MM.1S (cell line): ENCODE measurements at regions not wholly inside any gene's neighbourhood (a gene's known extent, or its start where the extent isn't known, plus 50 kb on each side); places are given as distances from the start of the nearest gene placed in this dataset.

Experiments
- DNase-seq: peaks from one replicate; pipeline ENCODE4 v3.0.0-alpha.2; 2015
- H2AFZ ChIP-seq: fragments of 300-600 bp; sonication (generic); 2 replicates; pipeline ENCODE4 v1.6.0; 2016; ENCODE audit warnings: antibody characterized with exemption, low read length
- H3F3A ChIP-seq: fragments of 300-600 bp; sonication (generic); 2 replicates; pipeline ENCODE4 v1.6.1; 2016; ENCODE audit warnings: mild to moderate bottlenecking, antibody characterized with exemption, low read length, moderate library complexity, mixed read lengths; ENCODE audit not compliant: insufficient read depth
- H3K27ac ChIP-seq: fragments of 300-600 bp; sonication (generic); 2 replicates; pipeline ENCODE4 v1.5.1; 2016; ENCODE audit warnings: mild to moderate bottlenecking, low read length
- H3K27me3 ChIP-seq: fragments of 300-600 bp; sonication (generic); replicated peaks from 2 replicates; pipeline ENCODE4 v1.6.0; 2016; ENCODE audit warnings: low read length; ENCODE audit not compliant: insufficient read depth
- H3K36me3 ChIP-seq: fragments of 300-600 bp; sonication (generic); replicated peaks from 2 replicates; pipeline ENCODE4 v1.6.1; 2016; ENCODE audit warnings: mild to moderate bottlenecking, low read length, mixed read lengths; ENCODE audit not compliant: insufficient read depth
- H3K4me1 ChIP-seq: fragments of 300-600 bp; sonication (generic); 2 replicates; pipeline ENCODE4 v1.6.1; 2016; ENCODE audit warnings: low read length, mixed read lengths
- H3K4me2 ChIP-seq: fragments of 300-600 bp; sonication (generic); 2 replicates; pipeline ENCODE4 v1.6.0; 2016; ENCODE audit warnings: low read depth, low read length
- H3K4me3 ChIP-seq: fragments of 300-600 bp; sonication (generic); 2 replicates; pipeline ENCODE4 v1.5.1; 2016; ENCODE audit warnings: low read length, mixed read lengths
- H3K79me2 ChIP-seq: fragments of 300-600 bp; sonication (generic); 2 replicates; pipeline ENCODE4 v1.6.1; 2016; ENCODE audit warnings: mixed run types, low read length, mixed read lengths
- H3K9ac ChIP-seq: fragments of 300-600 bp; sonication (generic); 2 replicates; pipeline ENCODE4 v1.6.1; 2016; ENCODE audit warnings: low read length, mixed read lengths
- H3K9me2 ChIP-seq: fragments of 300-600 bp; sonication (generic); replicated peaks from 2 replicates; pipeline ENCODE4 v1.6.1; 2016; ENCODE audit warnings: mild to moderate bottlenecking, low read length, mixed read lengths; ENCODE audit not compliant: insufficient read depth
- H3K9me3 ChIP-seq: fragments of 300-600 bp; sonication (generic); replicated peaks from 2 replicates; pipeline ENCODE4 v1.6.1; 2016; ENCODE audit warnings: mild to moderate bottlenecking, low read length, mixed read lengths; ENCODE audit not compliant: insufficient read depth
- H4K20me1 ChIP-seq: fragments of 300-600 bp; sonication (generic); 2 replicates; pipeline ENCODE4 v1.6.1; 2016; ENCODE audit warnings: mild to moderate bottlenecking, low read length, moderate library complexity, mixed read lengths; ENCODE audit not compliant: insufficient read depth
- CTCF ChIP-seq: fragments of 300-600 bp; sonication (generic); IDR thresholded peaks from 2 replicates; pipeline ENCODE4 v1.5.1; 2016; ENCODE audit warnings: antibody characterized with exemption, low read length, mixed read lengths
- EZH2 ChIP-seq: fragments of 300-600 bp; sonication (generic); optimal IDR thresholded peaks from 2 replicates; pipeline ENCODE3; 2017; ENCODE audit warnings: low read depth, mild to moderate bottlenecking, antibody characterized with exemption, low read length, mixed read lengths
- EZH2phosphoT487 ChIP-seq: fragments of 300-600 bp; sonication (generic); IDR thresholded peaks from 2 replicates; pipeline ENCODE4 v1.6.1; 2018; ENCODE audit warnings: antibody characterized with exemption, low read length

- Histone ChIP-seq H3F3A (no peaks in the 10 kb centered on the region), H3K9ac (no peak overlapping the region), H2AFZ (no peak overlapping the region), H3K4me3 (no peak overlapping the region), H3K9me3 (no peaks in the 10 kb centered on the region), H3K36me3 (no peaks in the 10 kb centered on the region), H3K79me2 (no peaks in the 10 kb centered on the region), H3K27ac (no peak overlapping the region), H3K4me1 (no peaks in the 10 kb centered on the region), H3K9me2 (no peaks in the 10 kb centered on the region), H3K4me2 (no peak overlapping the region), H3K27me3 (no peaks in the 10 kb centered on the region), H4K20me1 (no peaks in the 10 kb centered on the region)
- no peak for DNase-seq
- TF ChIP-seq EZH2phosphoT487 (no peak), CTCF (no peak)
Measured at GRCh38 chr6:12654514-12654913, 62.1 kb upstream of the PHACTR1 start.

GRCh38 chr6:12656906-12657305 is 59.7 kb upstream of the PHACTR1 start:
- no peak for DNase-seq
- no peaks in the 10 kb centered on the region for H4K20me1 ChIP-seq
- TF ChIP-seq EZH2phosphoT487: no peak
- no peak for TF ChIP-seq EZH2
- no peak for TF ChIP-seq CTCF

GRCh38 chr6:12657884-12658283 is 58.7 kb upstream of the PHACTR1 start:
- H3K9ac ChIP-seq: no peak overlapping the region
- no peak overlapping the region for H2AFZ ChIP-seq
- H4K20me1 ChIP-seq: no peaks in the 10 kb centered on the region
- H3K9me2 ChIP-seq: no peaks in the 10 kb centered on the region
- TF ChIP-seq EZH2phosphoT487: no peak
- no peak for TF ChIP-seq CTCF
- no peak for TF ChIP-seq EZH2
- no peaks in the 10 kb centered on the region for H3K36me3 ChIP-seq
- no peak overlapping the region for H3K4me2 ChIP-seq
- H3K9me3 ChIP-seq: no peaks in the 10 kb centered on the region
- H3K27ac ChIP-seq: no peak overlapping the region
- no peaks in the 10 kb centered on the region for H3F3A ChIP-seq
- no peaks in the 10 kb centered on the region for H3K79me2 ChIP-seq
- H3K4me1 ChIP-seq: no peaks in the 10 kb centered on the region
- no peak overlapping the region for H3K4me3 ChIP-seq
- DNase-seq: no peak
- no peaks in the 10 kb centered on the region for H3K27me3 ChIP-seq

More at GRCh38 chr6:12656906-12657305, 59.7 kb upstream of the PHACTR1 start:
- Histone ChIP-seq H3K9ac (no peak overlapping the region), H3K27ac (no peak overlapping the region), H3K9me2 (no peaks in the 10 kb centered on the region), H3K4me1 (no peaks in the 10 kb centered on the region), H3K27me3 (no peaks in the 10 kb centered on the region), H3F3A (no peaks in the 10 kb centered on the region), H3K9me3 (no peaks in the 10 kb centered on the region), H2AFZ (no peak overlapping the region), H3K36me3 (no peaks in the 10 kb centered on the region), H3K4me3 (no peak overlapping the region), H3K4me2 (no peak overlapping the region), H3K79me2 (no peaks in the 10 kb centered on the region)
